K562 (cell line): ENCODE measurements at regions not wholly inside any gene's neighbourhood (a gene's known extent, or its start where the extent isn't known, plus 50 kb on each side); places are given as distances from the start of the nearest gene placed in this dataset.

ENCODE experiments used
- ATAC-seq: fragments of 200-7000 bp; cut with Tn5 transposase; 3 replicates; pipeline ENCODE4 v1.9.1; 2020; ENCODE audit warnings: moderate library complexity
- BruUV-seq: library from RNA; stranded (reverse); fragments of 400-500 nt; replicated peaks from 2 replicates; lab custom pipeline; 2021; lab: Mats Ljungman, UMichigan
- CTCF ChIA-PET: fragments of 300-600 bp; formaldehyde crosslinking; extraction: SDS; loops from one replicate; lab custom pipeline; 2021; ENCODE audit warnings: low intra/inter-chr PET ratio; lab: Yijun Ruan, JAX
- POLR2A ChIA-PET: fragments of 300-600, 350-650 bp; sonication (Branson Sonifier 250); formaldehyde crosslinking; extraction: SDS; loops from one replicate; lab custom pipeline; 2021; ENCODE audit warnings: antibody characterized with exemption, inconsistent platforms; lab: Yijun Ruan, JAX
- DNase-seq, 4 experiments: peaks; one replicate each; pipeline versions ENCODE4 v3.0.0 to v3.0.0-alpha.2; 2011 to 2018; ENCODE audit warnings: low spot score in 3 of 4, mixed read lengths in 3 of 4; ENCODE audit errors: extremely low read depth in 1 of 4
- FAIRE-seq: peaks from 2 replicates; lab custom pipeline; 2011; peaks lifted over from hg19 to GRCh38; lab: Jason Lieb, UNC
- H2AFZ ChIP-seq: 2 replicates; pipeline ENCODE4 v1.6.0; 2011; ENCODE audit warnings: low read depth, low read length, control low read depth, inconsistent platforms
- H3K27ac ChIP-seq: fragments of 200-600 bp; 3 replicates; pipeline ENCODE4 v1.8.0; 2011; ENCODE audit warnings: low read depth, mild to moderate bottlenecking, control low read depth, inconsistent platforms, low read length, moderate library complexity, mixed read lengths; ENCODE audit errors: extremely low read depth
- H3K27me3 ChIP-seq, 2 experiments: fragments of 300-600 bp in 1 of 2; 2 replicates in 1 of 2; 3 replicates in 1 of 2; pipeline versions ENCODE4 v1.6.0 to v1.8.0; 2011; ENCODE audit warnings: inconsistent platforms in 2 of 2, low read length in 2 of 2, mild to moderate bottlenecking in 1 of 2, mixed read lengths in 1 of 2, moderate library complexity in 1 of 2; ENCODE audit not compliant: control insufficient read depth in 2 of 2, insufficient read depth in 2 of 2
- H3K36me3 ChIP-seq: fragments of 300-600 bp; 3 replicates; pipeline ENCODE4 v1.8.0; 2011; ENCODE audit warnings: mild to moderate bottlenecking, low read length, inconsistent platforms; ENCODE audit not compliant: control insufficient read depth, insufficient read depth
- H3K4me1 ChIP-seq, 2 experiments: fragments of 200-600 bp in 1 of 2; replicated peaks in 1 of 2; 2 replicates in 1 of 2; 3 replicates in 1 of 2; pipeline versions ENCODE4 v1.5.1 to v1.8.0; 2011; ENCODE audit warnings: inconsistent platforms in 2 of 2, low read length in 2 of 2, mild to moderate bottlenecking in 1 of 2, mixed read lengths in 1 of 2, moderate library complexity in 1 of 2; ENCODE audit not compliant: control insufficient read depth in 2 of 2, insufficient read depth in 2 of 2
- H3K4me2 ChIP-seq: 2 replicates; pipeline ENCODE4 v1.6.1; 2011; ENCODE audit warnings: low read length, control low read depth, inconsistent platforms, mixed read lengths; ENCODE audit not compliant: insufficient read depth
- H3K4me3 ChIP-seq: fragments of 200-600 bp; sonication (generic), shearing (Covaris generic); 2 replicates; pipeline ENCODE4 v1.5.1; 2016; ENCODE audit warnings: control low read depth, inconsistent platforms
- H3K79me2 ChIP-seq: fragments of 200-600 bp; 3 replicates; pipeline ENCODE4 v1.8.0; 2011; ENCODE audit warnings: low read length, inconsistent platforms; ENCODE audit not compliant: control insufficient read depth, insufficient read depth
- H3K9ac ChIP-seq, 2 experiments: 2 replicates each; pipeline versions ENCODE4 v1.6.0 to v1.6.1; 2011; ENCODE audit warnings: low read depth in 2 of 2, low read length in 2 of 2, control low read depth in 1 of 2, inconsistent platforms in 1 of 2, mild to moderate bottlenecking in 1 of 2, mixed read lengths in 1 of 2; ENCODE audit not compliant: insufficient read depth in 1 of 2
- H3K9me1 ChIP-seq: one replicate; pipeline ENCODE4 v1.6.0; 2011; ENCODE audit warnings: inconsistent platforms, mild to moderate bottlenecking, low read length, moderate library complexity; ENCODE audit not compliant: control insufficient read depth, insufficient read depth
- H3K9me3 ChIP-seq: replicated peaks from 2 replicates; pipeline ENCODE4 v1.5.1; 2011; ENCODE audit warnings: low read depth, low read length, inconsistent platforms; ENCODE audit not compliant: control insufficient read depth, insufficient read depth
- H4K20me1 ChIP-seq: replicated peaks from 2 replicates; pipeline ENCODE4 v1.6.1; 2011; ENCODE audit warnings: low read length, inconsistent platforms, mixed read lengths; ENCODE audit not compliant: control insufficient read depth, insufficient read depth
- ATF3 ChIP-seq, 2 experiments: fragments of 450-650 bp in 1 of 2; sonication (generic) in 1 of 2; formaldehyde crosslinking in 1 of 2; IDR thresholded peaks in 1 of 2; conservative IDR thresholded peaks in 1 of 2; 2 replicates each; pipeline versions ENCODE4 v1.6.1 to v1.8.1; 2016 to 2023; ENCODE audit warnings: mild to moderate bottlenecking in 2 of 2, moderate library complexity in 2 of 2, inconsistent platforms in 1 of 2, missing genetic modification reagents in 1 of 2
- CBX2 ChIP-seq: fragments of 200-600 bp; sonication (generic); IDR thresholded peaks from one replicate; pipeline ENCODE4 v1.6.1; 2012; ENCODE audit warnings: mild to moderate bottlenecking, low read length, inconsistent platforms; ENCODE audit not compliant: insufficient read depth, poor library complexity, severe bottlenecking
- CHD2 ChIP-seq: IDR thresholded peaks from 2 replicates; pipeline ENCODE4 v1.6.1; 2011; ENCODE audit warnings: low read depth, low read length
- HMG20A ChIP-seq: fragments of 450-650 bp; formaldehyde crosslinking; conservative IDR thresholded peaks from 2 replicates; pipeline ENCODE4 v1.4.0; 2020; ENCODE audit warnings: mild to moderate bottlenecking, mixed read lengths
- HMGN3 ChIP-seq: IDR thresholded peaks from 2 replicates; pipeline ENCODE4 v1.6.1; 2011; ENCODE audit warnings: borderline replicate concordance, low read depth, mild to moderate bottlenecking, mixed read lengths, low read length; ENCODE audit not compliant: insufficient read length; ENCODE audit errors: extremely low read depth
- IRF9 ChIP-seq: fragments of 450-650 bp; IDR thresholded peaks from 2 replicates; pipeline ENCODE4 v1.6.1; 2016; ENCODE audit warnings: missing biosample characterization, missing genetic modification characterization
- KLF13 ChIP-seq: fragments of 450-650 bp; IDR thresholded peaks from 2 replicates; pipeline ENCODE4 v1.6.1; 2016; ENCODE audit warnings: missing genetic modification characterization, low read depth, mild to moderate bottlenecking, missing compliant biosample characterization, moderate library complexity, borderline replicate concordance
- RBM39 ChIP-seq: fragments of 200-400 bp; formaldehyde crosslinking; optimal IDR thresholded peaks from 2 replicates; pipeline ENCODE3; 2018; ENCODE audit warnings: low read depth, low read length
- RFX5 ChIP-seq: IDR thresholded peaks from 2 replicates; pipeline ENCODE4 v1.6.1; 2011; ENCODE audit warnings: low read depth, mild to moderate bottlenecking, improper control_type of control experiment, low read length
- TGIF2 ChIP-seq: sonication (generic); formaldehyde crosslinking; IDR thresholded peaks from 2 replicates; pipeline ENCODE4 v1.8.1; 2022; ENCODE audit warnings: mild to moderate bottlenecking, missing genetic modification reagents, moderate library complexity
- YBX1 ChIP-seq: fragments of 450-650 bp; IDR thresholded peaks from 2 replicates; pipeline ENCODE4 v1.7.1; 2016; ENCODE audit warnings: mild to moderate bottlenecking
- ZFPM2 ChIP-seq: fragments of 250-450 bp; sonication (Bioruptor Pico); IDR thresholded peaks from 2 replicates; pipeline ENCODE4 v1.5.1; 2022; ENCODE audit warnings: mild to moderate bottlenecking
- ZNF146 ChIP-seq: IDR thresholded peaks from one replicate; pipeline ENCODE4 v1.6.1; 2018; ENCODE audit warnings: missing compliant biosample characterization; ENCODE audit not compliant: unreplicated experiment
- ZNF609 ChIP-seq: sonication (generic); formaldehyde crosslinking; IDR thresholded peaks from 2 replicates; pipeline ENCODE4 v1.8.1; 2023; ENCODE audit warnings: missing genetic modification reagents, mild to moderate bottlenecking, borderline replicate concordance
- WGBS: fragments of 100-300 bp; shearing (Covaris generic); methylation state at CpG from one replicate; pipeline ENCODE4 v1.1.6; 2016; ENCODE audit warnings: low coverage, mixed read lengths; ENCODE audit not compliant: insufficient coverage; ENCODE audit errors: missing lambda C conversion rate; 5-methylcytosine and 5-hydroxymethylcytosine counted together
- in situ Hi-C: fragments of 300-500 bp; cut with MboI; formaldehyde crosslinking; loops from 4 replicates; pipeline ENCODE4 v1.15.0; 2018; ENCODE audit warnings: inconsistent platforms, mixed read lengths
- intact Hi-C: fragments of 100-400 bp; cut with micrococcal nuclease; formaldehyde crosslinking; loops from 2 replicates; pipeline ENCODE4 v1.14.2; 2022
- TF ChIP-seq, protein P1 (sequence below): conservative IDR thresholded peaks from 2 replicates; pipeline ENCODE4 v1.6.1; 2011; ENCODE audit warnings: low read depth, mild to moderate bottlenecking, low read length; ENCODE audit not compliant: control insufficient read depth

- WGBS = 1% methylated on average over 7 of the region's 8 CpGs
- Histone ChIP-seq H3K9me1 (no peaks in the 10 kb centered on the region), H3K4me1 (no peaks in the 10 kb centered on the region), H3K27ac (no peak overlapping the region), H3K79me2 (no peaks in the 10 kb centered on the region), H3K4me2 (no peak overlapping the region), H3K9me3 (0 out of 2 replicates have a peak, but pooled peaks cover 2% of the 10 kb centered on the region), H3K36me3 (no peaks in the 10 kb centered on the region), H3K4me3 (no peak overlapping the region), H4K20me1 (no peaks in the 10 kb centered on the region), H3K9ac (no peak overlapping the region), H2AFZ (no peak overlapping the region), H3K27me3 (no peaks in the 10 kb centered on the region)
- ATAC-seq (no peak), DNase-seq (no peak), FAIRE-seq (no peak)
- BruUV-seq = no TSS peak
- CTCF ChIA-PET = no interaction called here
- in situ Hi-C loops = no loop called here
- POLR2A ChIA-PET = no interaction called here
- intact Hi-C loops = no loop called here
- no peak for TF ChIP-seq HMGN3
- TF ChIP-seq ZNF146 (CRISPR knock-in tag) = no peak
- TF ChIP-seq ZNF609 = no peak
- TF ChIP-seq RFX5 = no peak
- no peak for TF ChIP-seq RBM39
- no peak for TF ChIP-seq ZFPM2 (CRISPR knock-in tag)
- TF ChIP-seq HMG20A (CRISPR knock-in tag) = no peak
- no peak for TF ChIP-seq YBX1
- TF ChIP-seq, protein P1, sequence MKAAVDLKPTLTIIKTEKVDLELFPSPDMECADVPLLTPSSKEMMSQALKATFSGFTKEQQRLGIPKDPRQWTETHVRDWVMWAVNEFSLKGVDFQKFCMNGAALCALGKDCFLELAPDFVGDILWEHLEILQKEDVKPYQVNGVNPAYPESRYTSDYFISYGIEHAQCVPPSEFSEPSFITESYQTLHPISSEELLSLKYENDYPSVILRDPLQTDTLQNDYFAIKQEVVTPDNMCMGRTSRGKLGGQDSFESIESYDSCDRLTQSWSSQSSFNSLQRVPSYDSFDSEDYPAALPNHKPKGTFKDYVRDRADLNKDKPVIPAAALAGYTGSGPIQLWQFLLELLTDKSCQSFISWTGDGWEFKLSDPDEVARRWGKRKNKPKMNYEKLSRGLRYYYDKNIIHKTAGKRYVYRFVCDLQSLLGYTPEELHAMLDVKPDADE = no peak
- TF ChIP-seq IRF9 = no peak
- TF ChIP-seq KLF13 (tag) = no peak
- TF ChIP-seq ATF3 (IDR thresholded peaks at IDR 0.05) = no peak
- no peak for TF ChIP-seq ATF3 (CRISPR knock-in tag; conservative IDR thresholded peaks at IDR 0.05)
- TF ChIP-seq CHD2 = no peak
- no peak for TF ChIP-seq CBX2
- TF ChIP-seq TGIF2 (CRISPR knock-in tag) = no peak
Observed at GRCh38 chr5:4411664-4412063, 728.5 kb upstream of the ADAMTS16 start.
